WTC11 (cell line): ENCODE measurements at regions not wholly inside any gene's neighbourhood (a gene's known extent, or its start where the extent isn't known, plus 50 kb on each side); places are given as distances from the start of the nearest gene placed in this dataset.

ENCODE experiments used
- ATAC-seq: fragments of 200-7000 bp; cut with Tn5 transposase; 2 replicates; pipeline ENCODE4 v1.10.0; 2021; ENCODE audit warnings: mild to moderate bottlenecking, moderate library complexity
- CTCF ChIA-PET: fragments of 300-600 bp; sonication (Branson Sonifier 250); formaldehyde crosslinking; loops from one replicate; lab custom pipeline; 2021; ENCODE audit warnings: antibody characterized with exemption; lab: Charles Lee
- POLR2A ChIA-PET: fragments of 350-600 bp; sonication (Branson Sonifier 250); formaldehyde crosslinking; loops from one replicate; lab custom pipeline; 2021; ENCODE audit warnings: antibody characterized with exemption; lab: Charles Lee
- DNase-seq: peaks from one replicate; pipeline ENCODE4 v3.0.0; 2021; ENCODE audit warnings: low spot score
- H3K27ac Mint-ChIP-seq: 2 replicates; pipeline ENCODE4 v1.8.0; 2021; ENCODE audit warnings: mixed read lengths
- H3K27me3 Mint-ChIP-seq: 2 replicates; pipeline ENCODE4 v1.8.0; 2021; ENCODE audit warnings: low read depth, mild to moderate bottlenecking, moderate library complexity, mixed read lengths
- H3K36me3 Mint-ChIP-seq: 2 replicates; pipeline ENCODE4 v1.8.0; 2021; ENCODE audit warnings: mixed read lengths
- H3K4me1 Mint-ChIP-seq: 2 replicates; pipeline ENCODE4 v1.8.0; 2022; ENCODE audit warnings: mixed read lengths
- H3K4me3 Mint-ChIP-seq: 2 replicates; pipeline ENCODE4 v1.8.0; 2021; ENCODE audit warnings: mild to moderate bottlenecking, moderate library complexity, mixed read lengths
- H3K9me3 Mint-ChIP-seq: 2 replicates; pipeline ENCODE4 v1.8.0; 2021; ENCODE audit warnings: mixed read lengths
- CREM ChIP-seq: sonication (generic); formaldehyde crosslinking; IDR thresholded peaks from 2 replicates; pipeline ENCODE4 v1.8.1; 2022; ENCODE audit warnings: mild to moderate bottlenecking, missing genetic modification reagents, moderate library complexity
- ESRRA ChIP-seq: sonication (generic); formaldehyde crosslinking; IDR thresholded peaks from 2 replicates; pipeline ENCODE4 v1.8.1; 2022; ENCODE audit warnings: mild to moderate bottlenecking, missing genetic modification reagents, borderline replicate concordance
- ETV6 ChIP-seq: sonication (generic); formaldehyde crosslinking; IDR thresholded peaks from 2 replicates; pipeline ENCODE4 v1.8.1; 2022; ENCODE audit warnings: mild to moderate bottlenecking, missing genetic modification reagents
- KAT7 ChIP-seq: sonication (generic); formaldehyde crosslinking; IDR thresholded peaks from 2 replicates; pipeline ENCODE4 v1.8.1; 2023; ENCODE audit warnings: missing genetic modification reagents, mild to moderate bottlenecking, borderline replicate concordance
- PRRX2 ChIP-seq: fragments of 250-450 bp; sonication (Bioruptor Pico); IDR thresholded peaks from 2 replicates; pipeline ENCODE4 v1.8.0; 2021; ENCODE audit warnings: mild to moderate bottlenecking
- RELA ChIP-seq: sonication (generic); formaldehyde crosslinking; IDR thresholded peaks from 2 replicates; pipeline ENCODE4 v1.8.1; 2022; ENCODE audit warnings: missing genetic modification reagents, mild to moderate bottlenecking, borderline replicate concordance
- SMAD3 ChIP-seq: sonication (generic); formaldehyde crosslinking; IDR thresholded peaks from 2 replicates; pipeline ENCODE4 v1.8.0; 2022; ENCODE audit warnings: missing genetic modification reagents, mild to moderate bottlenecking, borderline replicate concordance
- TEAD1 ChIP-seq: sonication (generic); formaldehyde crosslinking; IDR thresholded peaks from 2 replicates; pipeline ENCODE4 v1.8.0; 2022; ENCODE audit warnings: mild to moderate bottlenecking, missing genetic modification reagents
- TP53 ChIP-seq: sonication (generic); formaldehyde crosslinking; IDR thresholded peaks from 2 replicates; pipeline ENCODE4 v1.8.1; 2023; ENCODE audit warnings: mild to moderate bottlenecking, missing genetic modification reagents
- ZBTB21 ChIP-seq: sonication (generic); formaldehyde crosslinking; IDR thresholded peaks from 2 replicates; pipeline ENCODE4 v1.8.1; 2023; ENCODE audit warnings: mild to moderate bottlenecking, missing genetic modification reagents, borderline replicate concordance
- ZNF219 ChIP-seq: sonication (generic); formaldehyde crosslinking; IDR thresholded peaks from 2 replicates; pipeline ENCODE4 v1.8.0; 2023; ENCODE audit warnings: missing genetic modification reagents, mild to moderate bottlenecking, borderline replicate concordance
- ZNF416 ChIP-seq: fragments of 250-450 bp; sonication (Bioruptor Pico); IDR thresholded peaks from 2 replicates; pipeline ENCODE4 v1.9.0; 2021; ENCODE audit warnings: mild to moderate bottlenecking, inconsistent platforms
- TF ChIP-seq, protein P1 (sequence below): fragments of 250-450 bp; sonication (Bioruptor Pico); IDR thresholded peaks from 2 replicates; pipeline ENCODE4 v1.9.0; 2021; ENCODE audit warnings: mild to moderate bottlenecking
- TF ChIP-seq, protein P2 (sequence below): sonication (generic); formaldehyde crosslinking; IDR thresholded peaks from 2 replicates; pipeline ENCODE4 v1.8.0; 2022; ENCODE audit warnings: mild to moderate bottlenecking, missing genetic modification reagents
- TF ChIP-seq, protein P3 (sequence below): sonication (generic); formaldehyde crosslinking; IDR thresholded peaks from 2 replicates; pipeline ENCODE4 v1.8.1; 2023; ENCODE audit warnings: mild to moderate bottlenecking, moderate library complexity, missing genetic modification reagents
- TF ChIP-seq, protein P4 (sequence below): fragments of 250-450 bp; sonication (Bioruptor Pico); IDR thresholded peaks from 2 replicates; pipeline ENCODE4 v1.8.0; 2021; ENCODE audit warnings: mild to moderate bottlenecking
- TF ChIP-seq, protein P5 (sequence below): sonication (generic); formaldehyde crosslinking; IDR thresholded peaks from 2 replicates; pipeline ENCODE4 v1.8.1; 2023; ENCODE audit warnings: mild to moderate bottlenecking, missing genetic modification reagents, borderline replicate concordance
- TF ChIP-seq, protein P6 (sequence below): sonication (generic); formaldehyde crosslinking; IDR thresholded peaks from 2 replicates; pipeline ENCODE4 v1.8.0; 2022; ENCODE audit warnings: missing genetic modification reagents
- TF ChIP-seq, protein P7 (sequence below): sonication (generic); formaldehyde crosslinking; IDR thresholded peaks from 2 replicates; pipeline ENCODE4 v1.8.1; 2022; ENCODE audit warnings: mild to moderate bottlenecking, moderate library complexity, missing genetic modification reagents

DNA sequence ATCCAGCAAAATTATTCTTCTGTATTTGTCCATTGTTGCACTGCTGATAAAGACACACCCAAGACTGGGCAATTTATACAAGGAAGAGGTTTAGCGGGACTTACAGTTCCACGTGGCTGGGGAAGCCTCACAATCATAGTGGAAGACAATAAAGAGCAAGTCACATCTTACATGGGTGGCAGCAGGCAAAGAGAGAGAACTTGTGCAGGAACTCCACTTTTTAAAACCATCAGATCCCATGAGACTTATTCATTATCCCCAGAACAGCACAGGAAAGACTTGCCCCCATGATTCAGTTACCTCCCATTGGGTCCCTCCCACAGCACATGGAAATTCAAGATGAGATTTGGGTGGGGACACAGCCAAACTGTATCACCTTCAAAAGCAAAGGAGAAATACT lies 286.5 kb upstream of the ECI2 start:
- ChIA-PET CTCF (no interaction called here), POLR2A (no interaction called here)
- TF ChIP-seq TP53 (no peak), ZNF416 (no peak), TEAD1 (no peak), ETV6 (CRISPR knock-in tag) (no peak), KAT7 (CRISPR knock-in tag) (no peak), ZBTB21 (no peak), CREM (CRISPR knock-in tag) (no peak), ZNF219 (CRISPR knock-in tag) (no peak)
- TF ChIP-seq, protein P1, sequence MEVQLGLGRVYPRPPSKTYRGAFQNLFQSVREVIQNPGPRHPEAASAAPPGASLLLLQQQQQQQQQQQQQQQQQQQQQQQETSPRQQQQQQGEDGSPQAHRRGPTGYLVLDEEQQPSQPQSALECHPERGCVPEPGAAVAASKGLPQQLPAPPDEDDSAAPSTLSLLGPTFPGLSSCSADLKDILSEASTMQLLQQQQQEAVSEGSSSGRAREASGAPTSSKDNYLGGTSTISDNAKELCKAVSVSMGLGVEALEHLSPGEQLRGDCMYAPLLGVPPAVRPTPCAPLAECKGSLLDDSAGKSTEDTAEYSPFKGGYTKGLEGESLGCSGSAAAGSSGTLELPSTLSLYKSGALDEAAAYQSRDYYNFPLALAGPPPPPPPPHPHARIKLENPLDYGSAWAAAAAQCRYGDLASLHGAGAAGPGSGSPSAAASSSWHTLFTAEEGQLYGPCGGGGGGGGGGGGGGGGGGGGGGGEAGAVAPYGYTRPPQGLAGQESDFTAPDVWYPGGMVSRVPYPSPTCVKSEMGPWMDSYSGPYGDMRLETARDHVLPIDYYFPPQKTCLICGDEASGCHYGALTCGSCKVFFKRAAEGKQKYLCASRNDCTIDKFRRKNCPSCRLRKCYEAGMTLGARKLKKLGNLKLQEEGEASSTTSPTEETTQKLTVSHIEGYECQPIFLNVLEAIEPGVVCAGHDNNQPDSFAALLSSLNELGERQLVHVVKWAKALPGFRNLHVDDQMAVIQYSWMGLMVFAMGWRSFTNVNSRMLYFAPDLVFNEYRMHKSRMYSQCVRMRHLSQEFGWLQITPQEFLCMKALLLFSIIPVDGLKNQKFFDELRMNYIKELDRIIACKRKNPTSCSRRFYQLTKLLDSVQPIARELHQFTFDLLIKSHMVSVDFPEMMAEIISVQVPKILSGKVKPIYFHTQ (CRISPR knock-in tag), result no peak
- TF ChIP-seq, protein P2, sequence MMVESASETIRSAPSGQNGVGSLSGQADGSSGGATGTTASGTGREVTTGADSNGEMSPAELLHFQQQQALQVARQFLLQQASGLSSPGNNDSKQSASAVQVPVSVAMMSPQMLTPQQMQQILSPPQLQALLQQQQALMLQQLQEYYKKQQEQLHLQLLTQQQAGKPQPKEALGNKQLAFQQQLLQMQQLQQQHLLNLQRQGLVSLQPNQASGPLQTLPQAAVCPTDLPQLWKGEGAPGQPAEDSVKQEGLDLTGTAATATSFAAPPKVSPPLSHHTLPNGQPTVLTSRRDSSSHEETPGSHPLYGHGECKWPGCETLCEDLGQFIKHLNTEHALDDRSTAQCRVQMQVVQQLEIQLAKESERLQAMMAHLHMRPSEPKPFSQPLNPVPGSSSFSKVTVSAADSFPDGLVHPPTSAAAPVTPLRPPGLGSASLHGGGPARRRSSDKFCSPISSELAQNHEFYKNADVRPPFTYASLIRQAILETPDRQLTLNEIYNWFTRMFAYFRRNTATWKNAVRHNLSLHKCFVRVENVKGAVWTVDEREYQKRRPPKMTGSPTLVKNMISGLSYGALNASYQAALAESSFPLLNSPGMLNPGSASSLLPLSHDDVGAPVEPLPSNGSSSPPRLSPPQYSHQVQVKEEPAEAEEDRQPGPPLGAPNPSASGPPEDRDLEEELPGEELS, result no peak
- TF ChIP-seq, protein P3, sequence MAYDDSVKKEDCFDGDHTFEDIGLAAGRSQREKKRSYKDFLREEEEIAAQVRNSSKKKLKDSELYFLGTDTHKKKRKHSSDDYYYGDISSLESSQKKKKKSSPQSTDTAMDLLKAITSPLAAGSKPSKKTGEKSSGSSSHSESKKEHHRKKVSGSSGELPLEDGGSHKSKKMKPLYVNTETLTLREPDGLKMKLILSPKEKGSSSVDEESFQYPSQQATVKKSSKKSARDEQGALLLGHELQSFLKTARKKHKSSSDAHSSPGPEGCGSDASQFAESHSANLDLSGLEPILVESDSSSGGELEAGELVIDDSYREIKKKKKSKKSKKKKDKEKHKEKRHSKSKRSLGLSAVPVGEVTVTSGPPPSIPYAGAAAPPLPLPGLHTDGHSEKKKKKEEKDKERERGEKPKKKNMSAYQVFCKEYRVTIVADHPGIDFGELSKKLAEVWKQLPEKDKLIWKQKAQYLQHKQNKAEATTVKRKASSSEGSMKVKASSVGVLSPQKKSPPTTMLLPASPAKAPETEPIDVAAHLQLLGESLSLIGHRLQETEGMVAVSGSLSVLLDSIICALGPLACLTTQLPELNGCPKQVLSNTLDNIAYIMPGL (CRISPR knock-in tag), result no peak
- TF ChIP-seq, protein P4, sequence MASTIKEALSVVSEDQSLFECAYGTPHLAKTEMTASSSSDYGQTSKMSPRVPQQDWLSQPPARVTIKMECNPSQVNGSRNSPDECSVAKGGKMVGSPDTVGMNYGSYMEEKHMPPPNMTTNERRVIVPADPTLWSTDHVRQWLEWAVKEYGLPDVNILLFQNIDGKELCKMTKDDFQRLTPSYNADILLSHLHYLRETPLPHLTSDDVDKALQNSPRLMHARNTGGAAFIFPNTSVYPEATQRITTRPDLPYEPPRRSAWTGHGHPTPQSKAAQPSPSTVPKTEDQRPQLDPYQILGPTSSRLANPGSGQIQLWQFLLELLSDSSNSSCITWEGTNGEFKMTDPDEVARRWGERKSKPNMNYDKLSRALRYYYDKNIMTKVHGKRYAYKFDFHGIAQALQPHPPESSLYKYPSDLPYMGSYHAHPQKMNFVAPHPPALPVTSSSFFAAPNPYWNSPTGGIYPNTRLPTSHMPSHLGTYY (CRISPR knock-in tag), result no peak
- no peak for DNase-seq
- no peaks in the 10 kb centered on the region for H3K27me3 Mint-ChIP-seq
- no peak overlapping the region for H3K4me3 Mint-ChIP-seq
- peaks cover 6% of the 10 kb centered on the region for H3K4me1 Mint-ChIP-seq
- H3K27ac Mint-ChIP-seq, result no peak overlapping the region
- H3K9me3 Mint-ChIP-seq, result peaks cover 52% of the 10 kb centered on the region
- peaks cover 26% of the 10 kb centered on the region for H3K36me3 Mint-ChIP-seq
- no peak for ATAC-seq

DNA sequence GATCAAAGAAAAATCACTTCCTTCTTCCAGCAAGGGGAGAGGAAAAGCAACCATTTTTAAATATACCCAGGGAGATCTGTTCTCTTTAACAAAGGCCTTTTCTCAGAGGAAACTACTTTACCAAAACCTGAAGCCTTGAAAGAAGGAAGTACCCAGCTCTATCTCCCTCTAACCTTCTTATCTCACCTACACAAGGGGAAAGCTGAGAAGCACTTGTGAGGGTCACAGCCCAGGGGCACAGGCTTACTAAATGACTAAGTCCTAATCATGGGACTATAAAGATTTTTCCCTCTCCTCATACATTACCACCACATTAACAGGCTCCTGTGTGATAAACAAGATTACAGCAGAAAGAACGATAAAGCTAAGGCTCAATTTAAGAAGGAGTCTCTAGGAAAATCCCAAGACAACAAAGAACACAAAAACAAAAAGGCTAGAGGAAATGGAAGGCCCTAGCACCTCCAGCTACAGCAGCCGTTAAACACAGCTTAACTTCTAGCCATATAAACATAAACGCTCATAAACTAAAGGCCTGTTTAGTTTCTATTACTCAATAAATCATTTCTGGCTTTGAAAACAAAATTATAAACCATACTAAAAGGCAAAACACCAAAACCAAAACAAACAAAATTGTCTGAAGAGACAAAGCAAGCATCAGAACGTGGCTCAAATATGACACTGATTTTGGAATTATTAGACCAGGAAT lies 284.9 kb upstream of the ECI2 start:
- Mint-ChIP-seq H3K27ac (no peak overlapping the region), H3K4me1 (no peaks in the 10 kb centered on the region), H3K4me3 (no peak overlapping the region), H3K27me3 (no peaks in the 10 kb centered on the region), H3K9me3 (peaks cover 47% of the 10 kb centered on the region), H3K36me3 (peaks cover 18% of the 10 kb centered on the region)
- CTCF ChIA-PET, result no interaction called here
- DNase-seq, result no peak
- POLR2A ChIA-PET, result no interaction called here
- no peak for ATAC-seq
- no peak for TF ChIP-seq PRRX2 (CRISPR knock-in tag)
- TF ChIP-seq, protein P5, sequence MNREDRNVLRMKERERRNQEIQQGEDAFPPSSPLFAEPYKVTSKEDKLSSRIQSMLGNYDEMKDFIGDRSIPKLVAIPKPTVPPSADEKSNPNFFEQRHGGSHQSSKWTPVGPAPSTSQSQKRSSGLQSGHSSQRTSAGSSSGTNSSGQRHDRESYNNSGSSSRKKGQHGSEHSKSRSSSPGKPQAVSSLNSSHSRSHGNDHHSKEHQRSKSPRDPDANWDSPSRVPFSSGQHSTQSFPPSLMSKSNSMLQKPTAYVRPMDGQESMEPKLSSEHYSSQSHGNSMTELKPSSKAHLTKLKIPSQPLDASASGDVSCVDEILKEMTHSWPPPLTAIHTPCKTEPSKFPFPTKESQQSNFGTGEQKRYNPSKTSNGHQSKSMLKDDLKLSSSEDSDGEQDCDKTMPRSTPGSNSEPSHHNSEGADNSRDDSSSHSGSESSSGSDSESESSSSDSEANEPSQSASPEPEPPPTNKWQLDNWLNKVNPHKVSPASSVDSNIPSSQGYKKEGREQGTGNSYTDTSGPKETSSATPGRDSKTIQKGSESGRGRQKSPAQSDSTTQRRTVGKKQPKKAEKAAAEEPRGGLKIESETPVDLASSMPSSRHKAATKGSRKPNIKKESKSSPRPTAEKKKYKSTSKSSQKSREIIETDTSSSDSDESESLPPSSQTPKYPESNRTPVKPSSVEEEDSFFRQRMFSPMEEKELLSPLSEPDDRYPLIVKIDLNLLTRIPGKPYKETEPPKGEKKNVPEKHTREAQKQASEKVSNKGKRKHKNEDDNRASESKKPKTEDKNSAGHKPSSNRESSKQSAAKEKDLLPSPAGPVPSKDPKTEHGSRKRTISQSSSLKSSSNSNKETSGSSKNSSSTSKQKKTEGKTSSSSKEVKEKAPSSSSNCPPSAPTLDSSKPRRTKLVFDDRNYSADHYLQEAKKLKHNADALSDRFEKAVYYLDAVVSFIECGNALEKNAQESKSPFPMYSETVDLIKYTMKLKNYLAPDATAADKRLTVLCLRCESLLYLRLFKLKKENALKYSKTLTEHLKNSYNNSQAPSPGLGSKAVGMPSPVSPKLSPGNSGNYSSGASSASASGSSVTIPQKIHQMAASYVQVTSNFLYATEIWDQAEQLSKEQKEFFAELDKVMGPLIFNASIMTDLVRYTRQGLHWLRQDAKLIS (CRISPR knock-in tag), result no peak
- TF ChIP-seq, protein P6, sequence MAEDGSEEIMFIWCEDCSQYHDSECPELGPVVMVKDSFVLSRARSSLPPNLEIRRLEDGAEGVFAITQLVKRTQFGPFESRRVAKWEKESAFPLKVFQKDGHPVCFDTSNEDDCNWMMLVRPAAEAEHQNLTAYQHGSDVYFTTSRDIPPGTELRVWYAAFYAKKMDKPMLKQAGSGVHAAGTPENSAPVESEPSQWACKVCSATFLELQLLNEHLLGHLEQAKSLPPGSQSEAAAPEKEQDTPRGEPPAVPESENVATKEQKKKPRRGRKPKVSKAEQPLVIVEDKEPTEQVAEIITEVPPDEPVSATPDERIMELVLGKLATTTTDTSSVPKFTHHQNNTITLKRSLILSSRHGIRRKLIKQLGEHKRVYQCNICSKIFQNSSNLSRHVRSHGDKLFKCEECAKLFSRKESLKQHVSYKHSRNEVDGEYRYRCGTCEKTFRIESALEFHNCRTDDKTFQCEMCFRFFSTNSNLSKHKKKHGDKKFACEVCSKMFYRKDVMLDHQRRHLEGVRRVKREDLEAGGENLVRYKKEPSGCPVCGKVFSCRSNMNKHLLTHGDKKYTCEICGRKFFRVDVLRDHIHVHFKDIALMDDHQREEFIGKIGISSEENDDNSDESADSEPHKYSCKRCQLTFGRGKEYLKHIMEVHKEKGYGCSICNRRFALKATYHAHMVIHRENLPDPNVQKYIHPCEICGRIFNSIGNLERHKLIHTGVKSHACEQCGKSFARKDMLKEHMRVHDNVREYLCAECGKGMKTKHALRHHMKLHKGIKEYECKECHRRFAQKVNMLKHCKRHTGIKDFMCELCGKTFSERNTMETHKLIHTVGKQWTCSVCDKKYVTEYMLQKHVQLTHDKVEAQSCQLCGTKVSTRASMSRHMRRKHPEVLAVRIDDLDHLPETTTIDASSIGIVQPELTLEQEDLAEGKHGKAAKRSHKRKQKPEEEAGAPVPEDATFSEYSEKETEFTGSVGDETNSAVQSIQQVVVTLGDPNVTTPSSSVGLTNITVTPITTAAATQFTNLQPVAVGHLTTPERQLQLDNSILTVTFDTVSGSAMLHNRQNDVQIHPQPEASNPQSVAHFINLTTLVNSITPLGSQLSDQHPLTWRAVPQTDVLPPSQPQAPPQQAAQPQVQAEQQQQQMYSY (CRISPR knock-in tag), result no peak
- TF ChIP-seq ESRRA (CRISPR knock-in tag), result no peak
- no peak for TF ChIP-seq SMAD3
- TF ChIP-seq RELA (CRISPR knock-in tag), result no peak
- TF ChIP-seq, protein P7, sequence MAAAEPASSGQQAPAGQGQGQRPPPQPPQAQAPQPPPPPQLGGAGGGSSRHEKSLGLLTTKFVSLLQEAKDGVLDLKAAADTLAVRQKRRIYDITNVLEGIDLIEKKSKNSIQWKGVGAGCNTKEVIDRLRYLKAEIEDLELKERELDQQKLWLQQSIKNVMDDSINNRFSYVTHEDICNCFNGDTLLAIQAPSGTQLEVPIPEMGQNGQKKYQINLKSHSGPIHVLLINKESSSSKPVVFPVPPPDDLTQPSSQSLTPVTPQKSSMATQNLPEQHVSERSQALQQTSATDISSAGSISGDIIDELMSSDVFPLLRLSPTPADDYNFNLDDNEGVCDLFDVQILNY (CRISPR knock-in tag), result no peak
